Frontal cortex (tissue), 3 donors: ENCODE measurements at regions not wholly inside any gene's neighbourhood (a gene's known extent, or its start where the extent isn't known, plus 50 kb on each side); places are given as distances from the start of the nearest gene placed in this dataset.

Experiments used
- DNase-seq, 2 donors: peaks; one replicate each; pipeline ENCODE4 v3.0.0; 2012; ENCODE audit warnings: low spot score in 2 of 2
- FAIRE-seq: peaks from 2 replicates; lab custom pipeline; 2012; peaks lifted over from hg19 to GRCh38; lab: Jason Lieb, UNC
- donor health status: control.
- donor health status: control.
- donor health status: control.

DNA sequence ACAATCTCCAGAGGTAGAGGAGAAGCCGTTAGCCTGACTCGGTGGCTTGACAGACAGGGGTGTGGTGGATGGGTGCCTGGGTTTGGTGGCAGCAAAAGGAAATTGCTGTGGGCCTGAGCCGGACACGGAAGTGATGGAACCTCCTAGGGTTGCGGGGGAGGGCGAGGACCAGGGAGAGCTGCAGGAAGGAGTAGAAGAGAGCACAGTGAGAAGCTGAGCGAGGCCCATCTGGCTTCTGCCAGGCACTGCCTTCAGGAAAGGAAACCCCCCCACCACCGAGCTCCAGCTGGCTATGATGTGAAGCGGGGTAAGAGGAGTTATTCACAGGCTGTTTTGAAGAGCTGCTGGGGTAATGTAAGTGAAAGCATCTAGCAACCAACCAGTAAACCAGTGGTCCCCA is 134.6 kb downstream of the TSN start:
- DNase-seq (no peak), FAIRE-seq (no peak)

DNA sequence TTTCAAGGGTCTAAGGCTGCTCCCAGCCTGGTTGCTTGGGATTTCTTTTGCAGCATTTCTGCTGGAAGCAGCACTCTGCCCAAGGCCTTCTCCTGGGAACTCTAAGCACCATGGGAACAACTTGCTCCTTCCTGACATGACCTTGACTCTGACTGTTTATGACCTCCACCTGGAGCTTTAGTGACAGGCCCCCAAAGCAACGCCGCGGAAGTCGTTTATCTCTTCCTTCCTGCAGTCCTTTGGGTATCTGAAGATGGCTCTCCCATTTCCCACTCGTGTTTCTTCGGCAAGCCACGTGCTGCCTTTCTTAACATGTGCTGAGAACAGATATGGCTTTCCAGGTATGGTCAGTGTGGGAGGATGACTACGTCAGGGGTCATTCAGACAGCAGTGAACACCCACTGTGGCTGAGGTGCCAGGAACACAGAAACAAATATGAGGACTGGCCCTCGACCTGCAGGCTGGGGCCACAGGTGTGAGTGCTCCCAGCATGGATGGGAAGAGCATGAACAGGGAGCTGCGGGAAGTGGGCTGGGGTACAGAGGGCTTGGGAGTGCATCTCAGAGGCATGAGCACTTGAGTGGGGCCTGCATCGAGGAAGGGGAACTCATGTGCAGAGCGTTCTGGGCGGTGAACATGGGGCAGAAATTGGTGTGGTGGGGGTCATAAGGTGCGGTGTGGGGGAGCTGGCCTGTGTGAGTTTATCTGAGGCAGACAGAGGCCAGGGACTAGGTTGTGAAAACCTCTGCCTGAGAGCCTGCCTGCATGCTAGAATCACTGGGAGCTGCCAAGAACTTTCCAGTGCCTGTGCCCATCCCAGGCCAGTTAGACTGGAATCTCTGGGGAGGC is 140.5 kb downstream of the TSN start:
- no peak for DNase-seq
- FAIRE-seq = no peak

DNA sequence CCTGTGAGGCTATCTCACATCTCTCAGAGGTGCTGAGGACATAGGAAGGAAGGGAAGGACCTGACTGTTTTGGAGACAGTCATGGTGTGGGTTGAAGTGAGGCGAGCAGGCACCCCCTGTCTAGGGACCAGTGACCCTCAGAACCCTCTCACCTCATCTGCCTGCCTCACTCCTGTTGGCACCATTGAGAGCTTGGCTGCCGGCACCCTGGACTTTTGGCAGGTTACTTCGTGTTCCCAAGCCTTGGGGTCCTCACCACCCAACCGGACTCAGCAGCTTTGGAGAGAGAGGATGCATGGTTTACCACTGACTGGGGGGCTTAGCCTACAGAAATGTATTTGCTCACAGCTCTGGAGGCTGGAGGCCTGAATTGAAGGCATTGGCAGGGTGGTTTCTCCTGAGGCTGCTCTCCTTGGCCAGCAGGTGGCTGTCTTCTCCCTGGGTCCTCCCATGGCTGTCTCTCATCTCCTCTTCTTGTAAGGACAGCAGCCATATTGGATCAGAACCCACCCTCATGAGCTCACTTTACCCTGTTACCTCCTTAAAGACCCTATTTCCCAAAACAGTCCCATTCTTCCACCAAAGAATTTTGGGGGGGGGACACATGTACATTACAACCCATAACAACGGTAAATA is 142.0 kb downstream of the TSN start:
- FAIRE-seq (no peak), DNase-seq (no peak)

- FAIRE-seq (no peak), DNase-seq (no peak)
These were observed 143.0 kb downstream of the TSN start for GRCh38 chr2:121898483-121898882.

DNA sequence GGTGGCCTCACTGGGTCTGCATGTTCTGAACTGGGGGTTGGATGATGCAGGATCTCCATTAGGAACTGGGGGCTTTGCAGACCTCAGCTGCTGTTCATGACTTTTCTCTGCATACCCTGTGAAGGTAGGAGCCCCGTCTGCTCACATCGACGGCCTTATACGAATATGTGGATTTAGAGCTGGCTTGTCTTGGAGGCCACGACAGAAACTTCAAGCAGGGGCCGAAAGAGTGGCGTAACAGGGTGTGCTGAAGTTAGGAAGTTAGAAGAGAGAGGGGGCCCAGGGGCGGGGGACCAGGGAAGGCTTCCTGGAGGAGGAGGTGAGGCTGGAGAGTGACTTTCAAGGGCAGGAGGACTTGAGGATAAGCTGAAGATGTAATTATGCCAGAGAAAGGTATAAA is 144.9 kb downstream of the TSN start:
- FAIRE-seq (no peak), DNase-seq (no peak)

GRCh38 chr2:121902171-121902591 is 146.7 kb downstream of the TSN start:
- DNase-seq = no peak
- no peak for FAIRE-seq

GRCh38 chr2:121902616-121903015 is 147.2 kb downstream of the TSN start:
- FAIRE-seq (no peak), DNase-seq (no peak)

GRCh38 chr2:121903037-121903689 is 147.7 kb downstream of the TSN start:
- DNase-seq (no peak), FAIRE-seq (no peak)

DNA sequence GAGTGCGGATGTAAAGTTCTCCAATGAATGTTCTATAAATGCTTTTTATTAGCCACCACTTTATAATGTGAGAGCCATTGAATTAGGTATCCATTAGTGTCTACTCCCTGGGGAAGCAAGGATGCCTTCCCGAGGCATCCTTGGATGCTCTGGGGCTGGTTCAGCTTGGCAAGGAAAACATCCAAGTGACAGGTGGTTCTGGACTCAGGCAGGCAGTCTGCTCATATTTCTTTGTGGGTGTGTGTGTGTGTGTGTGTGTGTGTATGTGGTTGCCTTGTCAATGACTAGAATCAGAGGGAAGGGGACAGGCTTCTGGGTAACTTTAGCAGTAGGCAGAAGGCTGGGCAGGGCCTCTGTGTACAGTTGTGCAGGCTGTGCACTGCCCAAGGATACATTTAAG is 149.2 kb downstream of the TSN start:
- FAIRE-seq (no peak), DNase-seq (no peak)

GRCh38 chr2:121905201-121905600 is 149.8 kb downstream of the TSN start:
- FAIRE-seq = no peak
- DNase-seq = no peak

DNA sequence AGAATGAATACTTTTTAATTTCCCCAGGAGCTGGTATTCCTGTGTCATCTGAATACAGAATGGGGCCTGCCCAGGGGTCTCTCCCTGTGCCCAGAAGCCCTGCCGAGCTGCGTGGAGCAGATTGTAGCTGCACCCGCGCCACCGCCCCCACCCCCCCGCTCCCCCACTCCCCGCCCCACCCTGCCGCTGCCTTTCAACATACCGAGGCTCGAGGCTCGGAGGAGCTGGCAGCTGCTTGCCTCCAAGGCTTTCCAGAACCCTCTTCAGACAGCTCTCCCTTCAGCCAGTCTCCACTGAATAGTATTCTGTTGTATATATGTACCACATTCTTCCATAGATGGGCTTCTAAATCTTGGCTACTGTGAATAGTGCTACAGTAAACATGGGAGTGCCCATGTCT is 150.7 kb downstream of the TSN start:
- no peak for DNase-seq
- no peak for FAIRE-seq

- DNase-seq (no peak), FAIRE-seq (no peak)
These were observed 152.5 kb downstream of the TSN start for GRCh38 chr2:121907928-121908327.

- no peak for FAIRE-seq
- no peak for DNase-seq
These were observed 154.7 kb downstream of the TSN start for GRCh38 chr2:121910139-121910538.

DNA sequence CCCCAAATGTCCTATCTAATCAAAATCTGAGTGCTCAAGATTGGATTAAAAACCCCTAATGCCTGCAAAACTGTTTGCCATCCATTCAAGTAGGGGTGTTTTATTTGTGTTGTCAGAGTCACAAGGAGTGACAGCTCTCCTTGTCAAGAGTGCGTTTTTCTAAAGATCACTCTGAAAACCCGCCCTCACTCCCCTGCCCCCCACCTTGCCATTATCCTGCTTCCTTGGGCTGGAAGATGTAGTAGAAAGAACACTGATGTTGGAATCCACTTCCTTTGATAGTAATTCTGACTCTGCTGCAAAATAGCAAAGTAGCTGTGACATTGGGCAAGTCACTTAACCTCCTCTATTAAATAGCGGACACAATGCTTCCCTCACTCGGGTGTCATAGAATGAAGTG is 155.6 kb downstream of the TSN start:
- DNase-seq (no peak), FAIRE-seq (no peak)

DNA sequence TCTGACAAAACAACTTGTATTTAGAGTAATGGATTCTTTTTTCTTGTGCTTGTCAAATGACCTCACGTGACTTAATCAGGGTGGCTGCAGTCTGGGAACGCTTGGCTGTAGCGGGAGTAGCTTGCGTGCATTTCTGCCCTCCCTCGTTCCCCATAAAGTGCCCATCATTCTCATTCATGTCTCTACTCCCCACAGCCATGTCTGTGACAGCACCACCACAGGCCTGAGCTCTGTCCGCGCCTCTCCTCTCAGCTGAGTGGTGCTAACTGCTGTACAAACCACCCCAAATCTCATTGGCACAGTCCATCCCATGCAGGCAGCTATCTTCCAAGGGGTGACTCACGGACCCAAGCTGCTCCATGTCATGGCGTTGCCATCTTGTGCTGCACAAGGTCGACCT is 161.7 kb downstream of the TSN start:
- FAIRE-seq = no peak
- no peak for DNase-seq

DNA sequence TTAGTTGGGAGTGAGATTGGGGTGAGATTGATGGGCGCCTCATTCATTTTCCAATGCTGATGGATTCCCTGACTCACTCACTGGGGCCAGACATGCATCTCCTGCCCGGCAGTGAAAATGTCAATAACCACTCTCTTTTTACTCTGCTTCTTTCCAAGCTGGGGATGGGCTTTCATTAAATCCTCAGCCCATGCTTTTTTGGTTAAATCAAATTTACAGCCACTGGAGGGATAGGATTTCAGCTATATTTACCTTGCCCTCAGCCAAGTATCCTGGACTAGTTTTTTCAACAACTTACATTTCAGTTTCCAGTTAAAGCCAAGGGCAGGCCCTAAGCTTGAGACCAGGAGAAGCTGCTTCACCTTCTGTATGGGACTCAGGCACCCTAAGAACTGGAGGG is 162.8 kb downstream of the TSN start:
- DNase-seq (no peak), FAIRE-seq (no peak)

- no peak for FAIRE-seq
- DNase-seq = no peak
These were observed 164.4 kb downstream of the TSN start for GRCh38 chr2:121919803-121920202.

GRCh38 chr2:121925466-121925865 is 170.0 kb downstream of the TSN start:
- FAIRE-seq (no peak), DNase-seq (no peak)

- no peak for FAIRE-seq
These were observed 187.8 kb downstream of the TSN start for GRCh38 chr2:121943285-121943684.

DNA sequence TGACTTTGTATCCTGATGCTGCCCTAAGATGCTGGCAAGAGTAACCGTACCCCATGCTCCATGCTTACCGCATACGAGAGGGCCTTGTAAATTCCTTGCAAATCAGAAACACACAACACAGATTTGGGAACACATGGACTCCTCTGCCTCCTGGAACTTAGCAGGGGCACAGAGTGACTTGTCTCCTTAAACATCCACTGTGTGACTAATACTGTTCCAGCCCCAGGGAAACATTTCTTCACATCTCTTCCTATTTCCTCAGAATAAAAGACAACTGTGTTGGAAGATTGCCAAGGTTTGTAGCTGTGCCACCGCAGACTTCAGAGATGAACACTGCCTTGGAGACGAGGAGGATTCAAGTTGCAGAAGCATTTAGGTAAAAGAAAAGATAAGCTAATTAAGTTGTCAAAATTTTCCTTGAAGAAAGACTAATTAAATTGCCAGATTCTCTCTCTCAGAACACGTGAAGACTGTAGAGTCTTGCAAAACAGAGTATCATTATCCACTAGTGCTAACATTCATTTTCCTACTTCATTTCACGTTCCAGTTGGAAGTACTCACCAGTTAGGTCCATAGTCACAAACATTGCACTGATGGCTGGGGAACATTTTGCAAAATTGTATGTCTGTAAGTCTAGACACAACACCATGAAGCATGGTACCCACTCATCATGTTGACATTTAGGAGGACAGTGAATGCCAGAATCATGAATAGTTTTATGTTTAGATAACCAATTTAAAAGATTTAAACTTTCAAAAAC is 188.8 kb downstream of the TSN start:
- FAIRE-seq (no peak), DNase-seq (peak in 1 of 2 donors; percentile 16)

More at GRCh38 chr2:121943285-121943684, 187.8 kb downstream of the TSN start:
- no peak for DNase-seq
